Mammary epithelial cell (primary cell): ENCODE measurements at regions not wholly inside any gene's neighbourhood (a gene's known extent, or its start where the extent isn't known, plus 50 kb on each side); places are given as distances from the start of the nearest gene placed in this dataset.

Experiments
- CTCF ChIP-seq, 2 donors: IDR thresholded peaks in 1 of 2; conservative IDR thresholded peaks in 1 of 2; 2 replicates each; pipeline ENCODE4 v1.5.1; 2011 to 2012; ENCODE audit warnings: inconsistent platforms in 2 of 2, low read length in 2 of 2, mild to moderate bottlenecking in 2 of 2, control low read depth in 1 of 2, low read depth in 1 of 2; ENCODE audit not compliant: insufficient read depth in 1 of 2; ENCODE audit errors: extremely low read depth in 1 of 2
- EZH2 ChIP-seq: IDR thresholded peaks from 2 replicates; pipeline ENCODE4 v1.6.1; 2012; ENCODE audit warnings: low read length, inconsistent platforms, borderline replicate concordance

- TF ChIP-seq CTCF (conservative IDR thresholded peaks at IDR 0.05 in 1 of 2, IDR thresholded peaks at IDR 0.05 in 1 of 2; ENCODE audit: extremely low read depth in 1 of 2, insufficient read depth in 1 of 2, low read depth in 1 of 2, low read length in 2 of 2) (peak; percentile 74 to 83), EZH2 (no peak)
These were observed 53.4 kb upstream of the ANO4 start for GRCh38 chr12:100741084-100741711.
